ENCODE measurements at regions not wholly inside any gene's neighbourhood (a gene's known extent, or its start where the extent isn't known, plus 50 kb on each side); places are given as distances from the start of the nearest gene placed in this dataset.
"Not testable (repeated sequence)": the region's sequence is repeated elsewhere in the genome, so short reads cannot be mapped to it uniquely, and the experiment has no call there.

GRCh38 chr18:51563396-51563795, 365.9 kb upstream of the MEX3C start:
- Histone ChIP-seq H3K27ac (no peak overlapping the region), H3K36me3 (replicated peaks) (no peaks in the 10 kb centered on the region), H3K27me3 (replicated peaks) (no peaks in the 10 kb centered on the region), H3K4me3 (ENCODE audit: low read depth, low read length) (no peak overlapping the region)
- TF ChIP-seq CTCF (IDR thresholded peaks at IDR 0.05; ENCODE audit: low read depth, low read length, missing control alignments) = no peak
- in situ Hi-C loops (cut with HindIII; ENCODE audit: low pct_ligation_motif_present, low sequenced_read_pairs) = no loop called here
- no peak for DNase-seq

- Histone ChIP-seq H3K36me3 (replicated peaks) (no peaks in the 10 kb centered on the region), H3K27me3 (replicated peaks) (no peaks in the 10 kb centered on the region), H3K27ac (no peak overlapping the region), H3K4me3 (ENCODE audit: low read depth, low read length) (no peak overlapping the region)
- no peak for TF ChIP-seq CTCF (IDR thresholded peaks at IDR 0.05; ENCODE audit: low read depth, low read length, missing control alignments)
- no peak for DNase-seq
- in situ Hi-C loops (cut with HindIII; ENCODE audit: low pct_ligation_motif_present, low sequenced_read_pairs) = no loop called here
These were observed 370.7 kb upstream of the MEX3C start for GRCh38 chr18:51568151-51568550.

- no peak for TF ChIP-seq CTCF (IDR thresholded peaks at IDR 0.05; ENCODE audit: low read depth, low read length, missing control alignments)
- Histone ChIP-seq H3K36me3 (replicated peaks) (no peaks in the 10 kb centered on the region), H3K27ac (no peak overlapping the region), H3K4me3 (ENCODE audit: low read depth, low read length) (no peak overlapping the region), H3K27me3 (replicated peaks) (no peaks in the 10 kb centered on the region)
- in situ Hi-C loops (cut with HindIII; ENCODE audit: low pct_ligation_motif_present, low sequenced_read_pairs) = no loop called here
- no peak for DNase-seq
These were observed 371.7 kb upstream of the MEX3C start for GRCh38 chr18:51569153-51569552.

GRCh38 chr18:51569561-51569960, 372.1 kb upstream of the MEX3C start:
- no peak overlapping the region for H3K4me3 ChIP-seq (ENCODE audit: low read depth, low read length)
- no peak for TF ChIP-seq CTCF (IDR thresholded peaks at IDR 0.05; ENCODE audit: low read depth, low read length, missing control alignments)
- no peaks in the 10 kb centered on the region for H3K27me3 ChIP-seq (replicated peaks)
- DNase-seq = no peak
- in situ Hi-C loops (cut with HindIII; ENCODE audit: low pct_ligation_motif_present, low sequenced_read_pairs) = no loop called here
- H3K27ac ChIP-seq = no peak overlapping the region
- H3K36me3 ChIP-seq (replicated peaks) = no peaks in the 10 kb centered on the region

GRCh38 chr18:51570071-51570470, 372.6 kb upstream of the MEX3C start:
- H3K36me3 ChIP-seq (replicated peaks); H3K27ac ChIP-seq; in situ Hi-C loops (cut with HindIII; ENCODE audit: low pct_ligation_motif_present, low sequenced_read_pairs); H3K27me3 ChIP-seq (replicated peaks); DNase-seq; H3K4me3 ChIP-seq (ENCODE audit: low read depth, low read length): not testable (repeated sequence)

GRCh38 chr18:51573886-51574285, 376.4 kb upstream of the MEX3C start:
- DNase-seq; in situ Hi-C loops (cut with HindIII; ENCODE audit: low pct_ligation_motif_present, low sequenced_read_pairs); H3K27me3 ChIP-seq (replicated peaks); H3K4me3 ChIP-seq (ENCODE audit: low read depth, low read length); H3K27ac ChIP-seq; H3K36me3 ChIP-seq (replicated peaks): not testable (repeated sequence)

- no peak for TF ChIP-seq CTCF (IDR thresholded peaks at IDR 0.05; ENCODE audit: low read depth, low read length, missing control alignments)
- no peak overlapping the region for H3K4me3 ChIP-seq (ENCODE audit: low read depth, low read length)
- no peaks in the 10 kb centered on the region for H3K27me3 ChIP-seq (replicated peaks)
- H3K27ac ChIP-seq = no peak overlapping the region
- no peaks in the 10 kb centered on the region for H3K36me3 ChIP-seq (replicated peaks)
- no peak for DNase-seq
- in situ Hi-C loops (cut with HindIII; ENCODE audit: low pct_ligation_motif_present, low sequenced_read_pairs) = no loop called here
These were observed 377.7 kb upstream of the MEX3C start for GRCh38 chr18:51575171-51575570.

Measured in brain microvascular endothelial cell (primary cell).